Psoas muscle (tissue), 7 donors: ENCODE measurements at regions not wholly inside any gene's neighbourhood (a gene's known extent, or its start where the extent isn't known, plus 50 kb on each side); places are given as distances from the start of the nearest gene placed in this dataset.

Experiments
- ATAC-seq, 4 donors: fragments of 200-7000 bp; cut with Tn5 transposase; one replicate each; pipeline ENCODE4 v1.9.1; 2020; ENCODE audit warnings: moderate library complexity in 3 of 4, mild to moderate bottlenecking in 2 of 4
- DNase-seq, 2 donors: peaks; one replicate each; pipeline ENCODE4 v3.0.0-alpha.2; 2020
- H3K27ac ChIP-seq: fragments of 200-600 bp; one replicate; pipeline ENCODE4 v1.8.0; 2022
- H3K27me3 ChIP-seq, 3 donors: fragments of 200-600 bp in 1 of 3; one replicate each; pipeline versions ENCODE4 v1.6.1 to v1.8.0; 2013 to 2022; ENCODE audit warnings: low read length in 2 of 3, mild to moderate bottlenecking in 2 of 3, moderate library complexity in 1 of 3; ENCODE audit not compliant: insufficient read depth in 3 of 3
- H3K36me3 ChIP-seq, 2 donors: fragments of 200-600 bp in 1 of 2; one replicate each; pipeline versions ENCODE4 v1.6.1 to v1.8.0; 2013 to 2022; ENCODE audit warnings: low read depth in 1 of 2, mild to moderate bottlenecking in 1 of 2, moderate library complexity in 1 of 2; ENCODE audit not compliant: insufficient read depth in 1 of 2
- H3K4me1 ChIP-seq: fragments of 200-600 bp; one replicate; pipeline ENCODE4 v1.8.0; 2022
- H3K4me3 ChIP-seq: fragments of 200-600 bp; one replicate; pipeline ENCODE4 v1.8.0; 2022; ENCODE audit warnings: mild to moderate bottlenecking
- H3K9me3 ChIP-seq: fragments of 200-600 bp; one replicate; pipeline ENCODE4 v1.8.0; 2022
- CTCF ChIP-seq: fragments of 200-600 bp; IDR thresholded peaks from one replicate; pipeline ENCODE4 v1.8.0; 2022; ENCODE audit warnings: antibody characterized with exemption
- WGBS, 3 donors: extraction: QIAGEN DNeasy Blood & Tissue Kit; methylation state at CpG; one replicate each; pipeline versions ENCODE4 v1.1.6 to v1.1.7; 2013; 5-methylcytosine and 5-hydroxymethylcytosine counted together
- intact Hi-C, 2 donors: fragments of 100-400 bp; cut with DNase I; formaldehyde crosslinking; loops; one replicate each; pipeline versions ENCODE4 v1.11.0 to v1.14.2; 2022
- donor health status: healthy with polysubstance abuse.
- donor health status: DM: no; HTN: no; CAD: no; lungs with moderate emphysema.
- donor health status: Bipolar disorder and iron deficiency.
- donor health status: healthy.
- donor health status: DM: yes; HTN: yes; CAD: no.
- donor health status: DM: no; HTN: no; CAD: no.
- donor health status: DM: yes; HTN: yes; CAD: no.

GRCh38 chr3:159137949-159138348, 336.1 kb downstream of the MFSD1 start:
- ATAC-seq, result no peak
- Histone ChIP-seq H3K27me3 (no peaks in the 10 kb centered on the region), H3K4me1 (no peaks in the 10 kb centered on the region), H3K36me3 (no peaks in the 10 kb centered on the region), H3K9me3 (no peaks in the 10 kb centered on the region), H3K27ac (no peak overlapping the region), H3K4me3 (no peak overlapping the region)
- no peak for TF ChIP-seq CTCF
- no peak for DNase-seq
- intact Hi-C loops, result no loop called here
- 56 to 69% (median 57%) methylated on average over 3 of the region's 3 CpGs for WGBS, 3 donors

GRCh38 chr3:159139326-159139725, 337.5 kb downstream of the MFSD1 start:
- 25 to 60% (median 35%) methylated on average over 2 of the region's 2 CpGs for WGBS, 3 donors
- intact Hi-C loops, result no loop called here
- Histone ChIP-seq H3K4me3 (no peak overlapping the region), H3K27ac (no peak overlapping the region), H3K4me1 (no peaks in the 10 kb centered on the region), H3K9me3 (no peaks in the 10 kb centered on the region), H3K36me3 (no peaks in the 10 kb centered on the region), H3K27me3 (no peaks in the 10 kb centered on the region)
- DNase-seq (no peak), ATAC-seq (no peak)
- no peak for TF ChIP-seq CTCF

- H3K4me3 ChIP-seq, result no peak overlapping the region
- H3K27ac ChIP-seq, result no peak overlapping the region
- intact Hi-C loops, result no loop called here
- ATAC-seq (no peak), DNase-seq (no peak)
- H3K4me1 ChIP-seq, result no peaks in the 10 kb centered on the region
- TF ChIP-seq CTCF, result no peak
- H3K9me3 ChIP-seq, result no peaks in the 10 kb centered on the region
- no peaks in the 10 kb centered on the region for H3K27me3 ChIP-seq
- H3K36me3 ChIP-seq, result no peaks in the 10 kb centered on the region
- 44 to 51% (median 46%) methylated on average over 2 of the region's 2 CpGs for WGBS, 3 donors
Observed at GRCh38 chr3:159144472-159144871, 342.6 kb downstream of the MFSD1 start.

- H3K4me1 ChIP-seq, result no peaks in the 10 kb centered on the region
- no peak for DNase-seq
- intact Hi-C loops, result no loop called here
- H3K4me3 ChIP-seq, result no peak overlapping the region
- no peaks in the 10 kb centered on the region for H3K36me3 ChIP-seq
- no peaks in the 10 kb centered on the region for H3K9me3 ChIP-seq
- TF ChIP-seq CTCF, result no peak
- ATAC-seq, result no peak
- H3K27ac ChIP-seq, result no peak overlapping the region
- H3K27me3 ChIP-seq, result no peaks in the 10 kb centered on the region
Observed at GRCh38 chr3:159144891-159145290, 343.0 kb downstream of the MFSD1 start.

GRCh38 chr3:159146392-159146791, 344.5 kb downstream of the MFSD1 start:
- intact Hi-C loops, result no loop called here
- Histone ChIP-seq H3K27ac (no peak overlapping the region), H3K9me3 (no peaks in the 10 kb centered on the region), H3K4me1 (no peaks in the 10 kb centered on the region), H3K36me3 (no peaks in the 10 kb centered on the region), H3K4me3 (no peak overlapping the region), H3K27me3 (no peaks in the 10 kb centered on the region)
- DNase-seq, result no peak
- WGBS, 3 donors, result 66 to 76% (median 72%) methylated on average over 3 of the region's 3 CpGs
- no peak for ATAC-seq
- no peak for TF ChIP-seq CTCF
